Endothelial cell of hepatic sinusoid (primary cell): ENCODE measurements at regions not wholly inside any gene's neighbourhood (a gene's known extent, or its start where the extent isn't known, plus 50 kb on each side); places are given as distances from the start of the nearest gene placed in this dataset.
"Not testable (repeated sequence)": the region's sequence is repeated elsewhere in the genome, so short reads cannot be mapped to it uniquely, and the experiment has no call there.

Source experiments
- in situ Hi-C: cut with HindIII; loops from 2 replicates; pipeline ENCODE4 v1.10.0; 2017; ENCODE audit warnings: low sequenced_read_pairs

- in situ Hi-C loops, result no loop called here
Observed at GRCh38 chr9:27671636-27672035, 98.4 kb upstream of the C9orf72 start.

GRCh38 chr9:27672718-27673117, 99.4 kb upstream of the C9orf72 start:
- in situ Hi-C loops, result no loop called here

- in situ Hi-C loops, result no loop called here
Observed at GRCh38 chr9:27673641-27674040, 100.4 kb upstream of the C9orf72 start.

GRCh38 chr9:27675354-27675753, 102.1 kb upstream of the C9orf72 start:
- in situ Hi-C loops, result no loop called here

- in situ Hi-C loops, result no loop called here
Observed at GRCh38 chr9:27676827-27677226, 103.5 kb upstream of the C9orf72 start.

GRCh38 chr9:27679338-27679737, 106.1 kb upstream of the C9orf72 start:
- in situ Hi-C loops, result no loop called here

- in situ Hi-C loops, result no loop called here
Observed at GRCh38 chr9:27683181-27683580, 109.9 kb upstream of the C9orf72 start.

GRCh38 chr9:27688954-27689353, 115.7 kb upstream of the C9orf72 start:
- in situ Hi-C loops, result no loop called here

GRCh38 chr9:27690816-27691215, 117.5 kb upstream of the C9orf72 start:
- in situ Hi-C loops, result not testable (repeated sequence)

- in situ Hi-C loops, result no loop called here
Observed at GRCh38 chr9:27699621-27700020, 126.3 kb upstream of the C9orf72 start.

GRCh38 chr9:27701016-27701415, 127.7 kb upstream of the C9orf72 start:
- in situ Hi-C loops, result no loop called here

- in situ Hi-C loops, result no loop called here
Observed at GRCh38 chr9:27701587-27701986, 128.3 kb upstream of the C9orf72 start.

GRCh38 chr9:27703216-27703980, 130.1 kb upstream of the C9orf72 start:
- in situ Hi-C loops, result no loop called here

GRCh38 chr9:27711241-27711640, 138.0 kb upstream of the C9orf72 start:
- in situ Hi-C loops, result no loop called here

- in situ Hi-C loops, result no loop called here
Observed at GRCh38 chr9:27712806-27713205, 139.5 kb upstream of the C9orf72 start.

GRCh38 chr9:27714388-27714787, 141.1 kb upstream of the C9orf72 start:
- in situ Hi-C loops, result no loop called here

GRCh38 chr9:27715651-27716050, 142.4 kb upstream of the C9orf72 start:
- in situ Hi-C loops, result no loop called here

- in situ Hi-C loops, result no loop called here
Observed at GRCh38 chr9:27717991-27718390, 144.7 kb upstream of the C9orf72 start.

- in situ Hi-C loops, result no loop called here
Observed at GRCh38 chr9:27719711-27720110, 146.4 kb upstream of the C9orf72 start.

GRCh38 chr9:27722866-27723265, 149.6 kb upstream of the C9orf72 start:
- in situ Hi-C loops, result no loop called here

- in situ Hi-C loops, result no loop called here
Observed at GRCh38 chr9:27726244-27727081, 153.2 kb upstream of the C9orf72 start.

GRCh38 chr9:27732494-27732893, 159.2 kb upstream of the C9orf72 start:
- in situ Hi-C loops, result no loop called here
